ENCODE measurements at regions not wholly inside any gene's neighbourhood (a gene's known extent, or its start where the extent isn't known, plus 50 kb on each side); places are given as distances from the start of the nearest gene placed in this dataset.

DNA sequence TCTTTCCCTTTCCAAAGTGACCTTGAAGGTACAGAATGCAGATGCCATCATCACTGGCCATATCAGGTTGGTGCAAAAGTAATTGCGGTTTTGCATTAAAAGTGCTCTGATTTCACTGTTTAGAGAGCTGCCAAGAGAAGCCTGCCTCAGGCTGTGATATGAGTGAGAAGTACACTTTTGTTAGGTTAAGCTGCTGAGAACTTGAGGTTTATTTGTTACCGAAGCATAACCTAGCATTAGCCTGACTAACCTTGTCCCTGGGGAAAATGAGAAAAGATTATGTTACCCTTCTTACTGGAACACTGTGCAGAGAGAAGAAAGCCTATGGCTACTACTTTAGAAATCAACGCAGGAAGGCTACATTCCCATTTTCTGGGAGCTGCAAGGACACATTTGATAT, 70.5 kb upstream of the RBM24 start:
- TF ChIP-seq, protein P1, sequence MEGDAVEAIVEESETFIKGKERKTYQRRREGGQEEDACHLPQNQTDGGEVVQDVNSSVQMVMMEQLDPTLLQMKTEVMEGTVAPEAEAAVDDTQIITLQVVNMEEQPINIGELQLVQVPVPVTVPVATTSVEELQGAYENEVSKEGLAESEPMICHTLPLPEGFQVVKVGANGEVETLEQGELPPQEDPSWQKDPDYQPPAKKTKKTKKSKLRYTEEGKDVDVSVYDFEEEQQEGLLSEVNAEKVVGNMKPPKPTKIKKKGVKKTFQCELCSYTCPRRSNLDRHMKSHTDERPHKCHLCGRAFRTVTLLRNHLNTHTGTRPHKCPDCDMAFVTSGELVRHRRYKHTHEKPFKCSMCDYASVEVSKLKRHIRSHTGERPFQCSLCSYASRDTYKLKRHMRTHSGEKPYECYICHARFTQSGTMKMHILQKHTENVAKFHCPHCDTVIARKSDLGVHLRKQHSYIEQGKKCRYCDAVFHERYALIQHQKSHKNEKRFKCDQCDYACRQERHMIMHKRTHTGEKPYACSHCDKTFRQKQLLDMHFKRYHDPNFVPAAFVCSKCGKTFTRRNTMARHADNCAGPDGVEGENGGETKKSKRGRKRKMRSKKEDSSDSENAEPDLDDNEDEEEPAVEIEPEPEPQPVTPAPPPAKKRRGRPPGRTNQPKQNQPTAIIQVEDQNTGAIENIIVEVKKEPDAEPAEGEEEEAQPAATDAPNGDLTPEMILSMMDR (IDR thresholded peaks at IDR 0.05), result no peak
- TF ChIP-seq POLR2A (IDR thresholded peaks at IDR 0.05), result no peak

Data from vagina (tissue), 2 donors.